A549 (cell line): ENCODE measurements at regions not wholly inside any gene's neighbourhood (a gene's known extent, or its start where the extent isn't known, plus 50 kb on each side); places are given as distances from the start of the nearest gene placed in this dataset.

ENCODE experiments used
- ATAC-seq, 2 experiments: fragments of 200-7000 bp in 1 of 2; fragments of >200 bp in 1 of 2; cut with Nextera tagmentation in 1 of 2; cut with Tn5 transposase in 1 of 2; 3 replicates each; pipeline versions ENCODE4 v1.8.0 to v1.9.1; 2018 to 2020; ENCODE audit warnings: mild to moderate bottlenecking in 1 of 2, moderate library complexity in 1 of 2
- CTCF ChIA-PET: fragments of 300-600 bp; sonication (Branson Sonifier 250); formaldehyde crosslinking; extraction: SDS; loops from one replicate; lab custom pipeline; 2021; ENCODE audit warnings: antibody characterized with exemption, inconsistent platforms; lab: Yijun Ruan, JAX
- POLR2A ChIA-PET: fragments of 350-600 bp; formaldehyde crosslinking; extraction: SDS; loops from one replicate; lab custom pipeline; 2021; ENCODE audit warnings: antibody characterized with exemption, inconsistent platforms; lab: Yijun Ruan, JAX
- DNase-seq, 2 experiments: peaks; one replicate each; pipeline versions ENCODE4 v3.0.0 to v3.0.0-alpha.2; 2011 to 2016; ENCODE audit warnings: low read depth in 1 of 2, low spot score in 1 of 2
- FAIRE-seq: peaks from 2 replicates; lab custom pipeline; 2011; peaks lifted over from hg19 to GRCh38; lab: Jason Lieb, UNC
- H3K27ac ChIP-seq, 2 experiments: fragments of >200 bp; sonication (Bioruptor Twin); formaldehyde crosslinking; 3 replicates each; pipeline ENCODE4 v1.5.1; 2016 to 2017
- H3K4me1 ChIP-seq: fragments of >200 bp; sonication (Bioruptor Twin); formaldehyde crosslinking; 3 replicates; pipeline ENCODE4 v1.6.1; 2016
- H3K4me2 ChIP-seq: fragments of >200 bp; sonication (Bioruptor Twin); formaldehyde crosslinking; 3 replicates; pipeline ENCODE4 v1.6.1; 2016
- H3K4me3 ChIP-seq: fragments of >200 bp; sonication (Bioruptor Twin); formaldehyde crosslinking; 3 replicates; pipeline ENCODE4 v1.5.1; 2016
- H3K9me3 ChIP-seq: fragments of >200 bp; sonication (Bioruptor Twin); formaldehyde crosslinking; 3 replicates; pipeline ENCODE4 v1.6.1; 2016
- CBX8 ChIP-seq: fragments of 200-600 bp; sonication (generic); IDR thresholded peaks from 2 replicates; pipeline ENCODE4 v1.6.1; 2016
- CEBPB ChIP-seq, 2 experiments: fragments of >200 bp in 1 of 2; sonication (Bioruptor Twin) in 1 of 2; formaldehyde crosslinking in 1 of 2; IDR thresholded peaks; 2 replicates each; pipeline ENCODE4 v1.6.1; 2012 to 2016
- EHF ChIP-seq: fragments of 250-450 bp; sonication (Bioruptor Pico); IDR thresholded peaks from 2 replicates; pipeline ENCODE4 v1.5.0; 2020; ENCODE audit warnings: mild to moderate bottlenecking
- EP300 ChIP-seq, 2 experiments: fragments of >200 bp; sonication (Bioruptor Twin); formaldehyde crosslinking; IDR thresholded peaks; 2 replicates in 1 of 2; 3 replicates in 1 of 2; pipeline ENCODE4 v1.6.1; 2016 to 2017
- FOSB ChIP-seq: fragments of 250-450 bp; sonication (Bioruptor Pico); IDR thresholded peaks from 2 replicates; pipeline ENCODE4 v1.5.0; 2020; ENCODE audit warnings: mild to moderate bottlenecking, moderate library complexity
- FOXS1 ChIP-seq: fragments of 250-450 bp; sonication (Bioruptor Pico); IDR thresholded peaks from 2 replicates; pipeline ENCODE4 v1.5.0; 2020; ENCODE audit warnings: mild to moderate bottlenecking, moderate library complexity
- HDAC2 ChIP-seq: fragments of 200-600 bp; sonication (generic); IDR thresholded peaks from 2 replicates; pipeline ENCODE4 v1.6.1; 2016
- HOXB13 ChIP-seq: fragments of 250-450 bp; sonication (Bioruptor Pico); IDR thresholded peaks from 2 replicates; pipeline ENCODE4 v1.5.0; 2020; ENCODE audit warnings: low read depth, mild to moderate bottlenecking, moderate library complexity
- HOXB5 ChIP-seq: fragments of 250-450 bp; sonication (Bioruptor Pico); IDR thresholded peaks from 2 replicates; pipeline ENCODE4 v1.5.0; 2020; ENCODE audit warnings: mild to moderate bottlenecking, moderate library complexity
- KDM1A ChIP-seq: fragments of 200-600 bp; sonication (generic); IDR thresholded peaks from 2 replicates; pipeline ENCODE4 v1.6.1; 2016; ENCODE audit warnings: low read depth, mild to moderate bottlenecking
- KDM5A ChIP-seq: fragments of 200-600 bp; sonication (generic); IDR thresholded peaks from 2 replicates; pipeline ENCODE4 v1.6.1; 2016; ENCODE audit warnings: antibody characterized with exemption, mild to moderate bottlenecking
- MAFK ChIP-seq: fragments of 450-650 bp; IDR thresholded peaks from 2 replicates; pipeline ENCODE4 v1.6.1; 2014; ENCODE audit not compliant: partially characterized antibody
- MAZ ChIP-seq: fragments of 150-350 bp; IDR thresholded peaks from 2 replicates; pipeline ENCODE4 v1.6.1; 2014; ENCODE audit warnings: antibody characterized with exemption, low read depth, low read length, borderline replicate concordance
- MYC ChIP-seq: IDR thresholded peaks from 2 replicates; pipeline ENCODE4 v1.6.1; 2012; ENCODE audit warnings: mild to moderate bottlenecking, inconsistent platforms, low read length, improper control_type of control experiment, borderline replicate concordance
- NFE2L2 ChIP-seq: fragments of 150-350 bp; conservative IDR thresholded peaks from 2 replicates; pipeline ENCODE4 v1.6.1; 2014; ENCODE audit warnings: low read length
- POLR2A ChIP-seq: IDR thresholded peaks from 2 replicates; pipeline ENCODE4 v1.6.1; 2012; ENCODE audit warnings: mild to moderate bottlenecking, low read length
- POLR2AphosphoS2 ChIP-seq: conservative IDR thresholded peaks from 2 replicates; pipeline ENCODE4 v1.6.1; 2012; ENCODE audit warnings: low read length, improper control_type of control experiment, inconsistent platforms
- RNF2 ChIP-seq: fragments of 200-600 bp; sonication (generic); IDR thresholded peaks from 2 replicates; pipeline ENCODE4 v1.6.1; 2016; ENCODE audit warnings: low read depth, mild to moderate bottlenecking, antibody characterized with exemption, moderate library complexity, borderline replicate concordance
- SMC3 ChIP-seq: fragments of >200 bp; sonication (Bioruptor Twin); formaldehyde crosslinking; IDR thresholded peaks from 3 replicates; pipeline ENCODE4 v1.6.1; 2018; ENCODE audit warnings: inconsistent platforms
- SREBF2 ChIP-seq: fragments of 450-650 bp; IDR thresholded peaks from 2 replicates; pipeline ENCODE4 v1.6.1; 2014; ENCODE audit warnings: mild to moderate bottlenecking, moderate library complexity
- TFCP2L1 ChIP-seq: fragments of 250-450 bp; sonication (Bioruptor Pico); IDR thresholded peaks from 2 replicates; pipeline ENCODE4 v1.5.0; 2021; ENCODE audit warnings: mild to moderate bottlenecking
- TP53 ChIP-seq: fragments of 250-450 bp; sonication (Bioruptor Pico); IDR thresholded peaks from 2 replicates; pipeline ENCODE4 v1.5.0; 2021; ENCODE audit warnings: mild to moderate bottlenecking, moderate library complexity
- ZFP36 ChIP-seq: fragments of 450-650 bp; IDR thresholded peaks from 2 replicates; pipeline ENCODE4 v1.6.1; 2014; ENCODE audit warnings: borderline replicate concordance; ENCODE audit not compliant: partially characterized antibody
- WGBS: methylation state at CpG from one replicate; pipeline ENCODE4 v1.1.6; 2017; ENCODE audit errors: missing lambda C conversion rate; 5-methylcytosine and 5-hydroxymethylcytosine counted together
- TF ChIP-seq, protein P1 (sequence below): fragments of 450-650 bp; IDR thresholded peaks from 2 replicates; pipeline ENCODE4 v1.6.1; 2014; ENCODE audit warnings: antibody characterized with exemption
- TF ChIP-seq, protein P2 (sequence below): fragments of >200 bp; sonication (Bioruptor Twin); formaldehyde crosslinking; IDR thresholded peaks from 3 replicates; pipeline ENCODE4 v1.5.1; 2016
- TF ChIP-seq, protein P3 (sequence below): fragments of >200 bp; sonication (Bioruptor Twin); formaldehyde crosslinking; IDR thresholded peaks from 3 replicates; pipeline ENCODE4 v1.6.1; 2016
- TF ChIP-seq, protein P4 (sequence below): fragments of 200-600 bp; sonication (generic); IDR thresholded peaks from 2 replicates; pipeline ENCODE4 v1.6.1; 2016; ENCODE audit warnings: antibody characterized with exemption, mild to moderate bottlenecking, moderate library complexity

DNA sequence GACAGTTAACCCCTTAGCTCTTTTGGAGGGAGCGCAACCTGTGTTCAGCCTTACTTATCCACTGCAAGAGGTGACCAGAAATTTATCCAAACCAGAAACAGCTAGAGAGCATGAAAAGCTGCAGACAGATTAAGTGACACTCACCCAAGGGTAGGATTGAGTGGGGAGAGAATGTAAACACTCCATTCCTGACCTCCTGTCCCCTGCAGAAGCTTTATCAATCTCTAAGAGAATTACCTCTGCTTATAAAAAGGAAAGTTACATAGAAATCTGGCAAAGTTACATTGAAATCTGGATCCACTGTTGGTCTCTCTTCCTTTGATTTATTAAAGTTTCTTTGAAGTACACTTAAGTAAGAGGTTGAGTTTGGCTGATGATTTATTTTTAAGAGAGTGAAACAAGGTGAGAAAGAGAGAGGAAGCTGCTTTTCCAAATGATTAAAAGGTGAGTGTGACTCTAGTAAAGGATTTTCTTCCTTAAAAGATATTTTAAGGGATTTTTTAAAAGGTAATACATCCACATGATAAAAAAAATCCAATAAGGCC, 112.3 kb downstream of the ANAPC4 start:
- Histone ChIP-seq H3K4me3 (no peak overlapping the region), H3K9me3 (0 out of 3 replicates have a peak, but pooled peaks cover 6% of the 10 kb centered on the region), H3K27ac (no peak overlapping the region), H3K4me2 (no peak overlapping the region), H3K4me1 (peaks cover 3% of the 10 kb centered on the region; the same call in 1 of the 3 replicates)
- ChIA-PET POLR2A (no interaction called here), CTCF (interaction anchor here (0.7 kb wide), 1 partner anchor 178 kb away, joined by 3 read pairs; no protein-coding TSS in a partner anchor)
- ATAC-seq (no peak), DNase-seq (no peak), FAIRE-seq (no peak)
- 89% methylated on average over 1 of the region's 1 CpG for WGBS
- no peak for TF ChIP-seq EP300 (IDR thresholded peaks at IDR 0.05)
- TF ChIP-seq, protein P1, sequence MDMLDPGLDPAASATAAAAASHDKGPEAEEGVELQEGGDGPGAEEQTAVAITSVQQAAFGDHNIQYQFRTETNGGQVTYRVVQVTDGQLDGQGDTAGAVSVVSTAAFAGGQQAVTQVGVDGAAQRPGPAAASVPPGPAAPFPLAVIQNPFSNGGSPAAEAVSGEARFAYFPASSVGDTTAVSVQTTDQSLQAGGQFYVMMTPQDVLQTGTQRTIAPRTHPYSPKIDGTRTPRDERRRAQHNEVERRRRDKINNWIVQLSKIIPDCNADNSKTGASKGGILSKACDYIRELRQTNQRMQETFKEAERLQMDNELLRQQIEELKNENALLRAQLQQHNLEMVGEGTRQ: no peak
- TF ChIP-seq KDM5A: no peak
- TF ChIP-seq CEBPB (IDR thresholded peaks at IDR 0.05): no peak
- no peak for TF ChIP-seq CBX8
- TF ChIP-seq POLR2A: no peak
- no peak for TF ChIP-seq SREBF2
- no peak for TF ChIP-seq RNF2
- TF ChIP-seq FOSB: no peak
- no peak for TF ChIP-seq MAZ
- TF ChIP-seq MAFK: no peak
- TF ChIP-seq POLR2AphosphoS2: no peak
- TF ChIP-seq, protein P2, sequence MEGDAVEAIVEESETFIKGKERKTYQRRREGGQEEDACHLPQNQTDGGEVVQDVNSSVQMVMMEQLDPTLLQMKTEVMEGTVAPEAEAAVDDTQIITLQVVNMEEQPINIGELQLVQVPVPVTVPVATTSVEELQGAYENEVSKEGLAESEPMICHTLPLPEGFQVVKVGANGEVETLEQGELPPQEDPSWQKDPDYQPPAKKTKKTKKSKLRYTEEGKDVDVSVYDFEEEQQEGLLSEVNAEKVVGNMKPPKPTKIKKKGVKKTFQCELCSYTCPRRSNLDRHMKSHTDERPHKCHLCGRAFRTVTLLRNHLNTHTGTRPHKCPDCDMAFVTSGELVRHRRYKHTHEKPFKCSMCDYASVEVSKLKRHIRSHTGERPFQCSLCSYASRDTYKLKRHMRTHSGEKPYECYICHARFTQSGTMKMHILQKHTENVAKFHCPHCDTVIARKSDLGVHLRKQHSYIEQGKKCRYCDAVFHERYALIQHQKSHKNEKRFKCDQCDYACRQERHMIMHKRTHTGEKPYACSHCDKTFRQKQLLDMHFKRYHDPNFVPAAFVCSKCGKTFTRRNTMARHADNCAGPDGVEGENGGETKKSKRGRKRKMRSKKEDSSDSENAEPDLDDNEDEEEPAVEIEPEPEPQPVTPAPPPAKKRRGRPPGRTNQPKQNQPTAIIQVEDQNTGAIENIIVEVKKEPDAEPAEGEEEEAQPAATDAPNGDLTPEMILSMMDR: no peak
- no peak for TF ChIP-seq FOXS1 (CRISPR knock-in tag)
- TF ChIP-seq EHF: no peak
- no peak for TF ChIP-seq SMC3
- no peak for TF ChIP-seq TFCP2L1 (CRISPR knock-in tag)
- TF ChIP-seq HOXB5 (CRISPR knock-in tag): no peak
- TF ChIP-seq TP53 (CRISPR knock-in tag): no peak
- TF ChIP-seq NFE2L2: no peak

DNA sequence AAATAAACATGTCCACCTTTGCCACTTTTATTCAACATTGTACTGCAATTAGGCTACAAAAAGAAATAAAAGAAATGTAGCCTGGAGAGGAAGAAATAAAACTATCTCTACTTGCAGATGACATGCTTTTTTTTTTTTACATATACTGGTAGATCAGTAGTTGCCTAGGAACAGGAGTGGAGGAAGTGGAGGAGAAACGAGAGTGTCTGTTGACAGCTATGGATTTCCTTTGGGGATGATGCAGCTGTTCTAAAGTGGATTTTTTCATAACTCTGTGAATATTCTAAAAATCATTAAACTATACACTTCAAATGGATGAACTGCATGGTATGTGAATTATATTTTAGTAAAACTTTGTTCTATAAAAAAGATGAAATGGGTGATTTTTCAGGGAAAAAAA, 116.4 kb downstream of the ANAPC4 start:
- ATAC-seq (no peak), DNase-seq (no peak), FAIRE-seq (no peak)
- ChIA-PET POLR2A (no interaction called here), CTCF (no interaction called here)
- Histone ChIP-seq H3K9me3 (no peaks in the 10 kb centered on the region), H3K27ac (no peak overlapping the region), H3K4me2 (no peak overlapping the region), H3K4me3 (no peak overlapping the region), H3K4me1 (no peaks in the 10 kb centered on the region)
- 9% methylated on average over 1 of the region's 1 CpG for WGBS
- no peak for TF ChIP-seq NFE2L2
- TF ChIP-seq HOXB13 (CRISPR knock-in tag): no peak
- no peak for TF ChIP-seq EHF
- TF ChIP-seq, protein P3, sequence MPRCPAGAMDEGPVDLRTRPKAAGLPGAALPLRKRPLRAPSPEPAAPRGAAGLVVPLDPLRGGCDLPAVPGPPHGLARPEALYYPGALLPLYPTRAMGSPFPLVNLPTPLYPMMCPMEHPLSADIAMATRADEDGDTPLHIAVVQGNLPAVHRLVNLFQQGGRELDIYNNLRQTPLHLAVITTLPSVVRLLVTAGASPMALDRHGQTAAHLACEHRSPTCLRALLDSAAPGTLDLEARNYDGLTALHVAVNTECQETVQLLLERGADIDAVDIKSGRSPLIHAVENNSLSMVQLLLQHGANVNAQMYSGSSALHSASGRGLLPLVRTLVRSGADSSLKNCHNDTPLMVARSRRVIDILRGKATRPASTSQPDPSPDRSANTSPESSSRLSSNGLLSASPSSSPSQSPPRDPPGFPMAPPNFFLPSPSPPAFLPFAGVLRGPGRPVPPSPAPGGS: no peak
- TF ChIP-seq RNF2: no peak

DNA sequence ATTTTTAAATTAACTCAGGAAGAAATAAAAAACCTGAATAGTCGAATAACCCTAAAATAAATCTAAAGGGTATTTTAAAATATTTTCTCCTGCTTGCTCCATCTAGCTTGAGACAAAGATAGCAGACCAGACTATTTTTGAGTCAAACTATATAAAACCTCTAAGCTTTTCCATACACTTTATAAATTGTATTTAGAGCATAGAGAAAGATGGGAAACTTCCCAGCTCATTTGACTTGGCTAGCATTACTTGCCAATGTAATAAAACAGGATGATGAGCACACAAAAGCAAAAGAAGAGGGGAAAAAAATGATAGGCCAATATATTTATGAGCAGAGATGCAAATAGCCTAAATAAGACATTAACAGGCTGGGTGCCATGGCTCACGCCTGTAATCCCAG, 117.1 kb downstream of the ANAPC4 start:
- ATAC-seq (no peak), DNase-seq (no peak), FAIRE-seq (no peak)
- H3K27ac ChIP-seq: no peak overlapping the region
- H3K9me3 ChIP-seq: no peaks in the 10 kb centered on the region
- WGBS: 63% methylated on average over 2 of the region's 2 CpGs
- no peak overlapping the region for H3K4me2 ChIP-seq
- no peaks in the 10 kb centered on the region for H3K4me1 ChIP-seq
- no peak overlapping the region for H3K4me3 ChIP-seq
- POLR2A ChIA-PET: no interaction called here
- CTCF ChIA-PET: no interaction called here
- TF ChIP-seq ZFP36 (no peak), HDAC2 (no peak), KDM1A (no peak), FOSB (no peak), RNF2 (no peak), MYC (no peak)
- TF ChIP-seq, protein P4, sequence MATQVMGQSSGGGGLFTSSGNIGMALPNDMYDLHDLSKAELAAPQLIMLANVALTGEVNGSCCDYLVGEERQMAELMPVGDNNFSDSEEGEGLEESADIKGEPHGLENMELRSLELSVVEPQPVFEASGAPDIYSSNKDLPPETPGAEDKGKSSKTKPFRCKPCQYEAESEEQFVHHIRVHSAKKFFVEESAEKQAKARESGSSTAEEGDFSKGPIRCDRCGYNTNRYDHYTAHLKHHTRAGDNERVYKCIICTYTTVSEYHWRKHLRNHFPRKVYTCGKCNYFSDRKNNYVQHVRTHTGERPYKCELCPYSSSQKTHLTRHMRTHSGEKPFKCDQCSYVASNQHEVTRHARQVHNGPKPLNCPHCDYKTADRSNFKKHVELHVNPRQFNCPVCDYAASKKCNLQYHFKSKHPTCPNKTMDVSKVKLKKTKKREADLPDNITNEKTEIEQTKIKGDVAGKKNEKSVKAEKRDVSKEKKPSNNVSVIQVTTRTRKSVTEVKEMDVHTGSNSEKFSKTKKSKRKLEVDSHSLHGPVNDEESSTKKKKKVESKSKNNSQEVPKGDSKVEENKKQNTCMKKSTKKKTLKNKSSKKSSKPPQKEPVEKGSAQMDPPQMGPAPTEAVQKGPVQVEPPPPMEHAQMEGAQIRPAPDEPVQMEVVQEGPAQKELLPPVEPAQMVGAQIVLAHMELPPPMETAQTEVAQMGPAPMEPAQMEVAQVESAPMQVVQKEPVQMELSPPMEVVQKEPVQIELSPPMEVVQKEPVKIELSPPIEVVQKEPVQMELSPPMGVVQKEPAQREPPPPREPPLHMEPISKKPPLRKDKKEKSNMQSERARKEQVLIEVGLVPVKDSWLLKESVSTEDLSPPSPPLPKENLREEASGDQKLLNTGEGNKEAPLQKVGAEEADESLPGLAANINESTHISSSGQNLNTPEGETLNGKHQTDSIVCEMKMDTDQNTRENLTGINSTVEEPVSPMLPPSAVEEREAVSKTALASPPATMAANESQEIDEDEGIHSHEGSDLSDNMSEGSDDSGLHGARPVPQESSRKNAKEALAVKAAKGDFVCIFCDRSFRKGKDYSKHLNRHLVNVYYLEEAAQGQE: no peak
- TF ChIP-seq, protein P2: no peak
